ENCODE measurements at regions not wholly inside any gene's neighbourhood (a gene's known extent, or its start where the extent isn't known, plus 50 kb on each side); places are given as distances from the start of the nearest gene placed in this dataset.

- no peak for DNase-seq (ENCODE audit: low spot score)
These were observed 230.2 kb downstream of the IRX1 start for GRCh38 chr5:3825531-3826451.

- no peak for DNase-seq (ENCODE audit: low spot score)
These were observed 232.0 kb downstream of the IRX1 start for GRCh38 chr5:3827624-3828023.

- DNase-seq (ENCODE audit: low spot score) = no peak
These were observed 233.1 kb downstream of the IRX1 start for GRCh38 chr5:3828761-3829160.

GRCh38 chr5:3833566-3833965 is 237.9 kb downstream of the IRX1 start:
- no peak for DNase-seq (ENCODE audit: low spot score)

GRCh38 chr5:3835811-3836210 is 240.2 kb downstream of the IRX1 start:
- no peak for DNase-seq (ENCODE audit: low spot score)

- DNase-seq (ENCODE audit: low spot score) = peak; percentile 66
These were observed 240.9 kb downstream of the IRX1 start for GRCh38 chr5:3836528-3836927.

- peak; percentile 73 for DNase-seq (ENCODE audit: low spot score)
These were observed 241.9 kb downstream of the IRX1 start for GRCh38 chr5:3837506-3837905.

- no peak for DNase-seq (ENCODE audit: low spot score)
These were observed 243.5 kb downstream of the IRX1 start for GRCh38 chr5:3839151-3839550.

- DNase-seq (ENCODE audit: low spot score) = no peak
These were observed 247.0 kb downstream of the IRX1 start for GRCh38 chr5:3842591-3842990.

- no peak for DNase-seq (ENCODE audit: low spot score)
These were observed 248.1 kb downstream of the IRX1 start for GRCh38 chr5:3843706-3844105.

- no peak for DNase-seq (ENCODE audit: low spot score)
These were observed 248.6 kb downstream of the IRX1 start for GRCh38 chr5:3844266-3844665.

- peak; percentile 18 for DNase-seq (ENCODE audit: low spot score)
These were observed 249.6 kb downstream of the IRX1 start for GRCh38 chr5:3845230-3845629.

- DNase-seq (ENCODE audit: low spot score) = no peak
These were observed 256.7 kb downstream of the IRX1 start for GRCh38 chr5:3852161-3852916.

GRCh38 chr5:3853362-3853761 is 257.7 kb downstream of the IRX1 start:
- no peak for DNase-seq (ENCODE audit: low spot score)

GRCh38 chr5:3854188-3854821 is 258.7 kb downstream of the IRX1 start:
- no peak for DNase-seq (ENCODE audit: low spot score)

GRCh38 chr5:3856036-3856435 is 260.4 kb downstream of the IRX1 start:
- no peak for DNase-seq (ENCODE audit: low spot score)

GRCh38 chr5:3858524-3858923 is 262.9 kb downstream of the IRX1 start:
- no peak for DNase-seq (ENCODE audit: low spot score)

GRCh38 chr5:3862906-3863305 is 267.3 kb downstream of the IRX1 start:
- DNase-seq (ENCODE audit: low spot score) = no peak

- DNase-seq (ENCODE audit: low spot score) = no peak
These were observed 279.5 kb downstream of the IRX1 start for GRCh38 chr5:3875144-3875543.

- no peak for DNase-seq (ENCODE audit: low spot score)
These were observed 282.6 kb downstream of the IRX1 start for GRCh38 chr5:3878267-3878666.

GRCh38 chr5:3883040-3883439 is 287.4 kb downstream of the IRX1 start:
- no peak for DNase-seq (ENCODE audit: low spot score)
